OCI-LY3 (cell line): ENCODE measurements at regions not wholly inside any gene's neighbourhood (a gene's known extent, or its start where the extent isn't known, plus 50 kb on each side); places are given as distances from the start of the nearest gene placed in this dataset.

Experiments used
- CTCF ChIP-seq: fragments of 200-600, 300-600 bp; sonication (generic); IDR thresholded peaks from 2 replicates; pipeline ENCODE4 v1.5.1; 2014; ENCODE audit warnings: antibody characterized with exemption, low read length, low read depth
- EZH2phosphoT487 ChIP-seq: fragments of 200-600 bp; shearing (Covaris generic); IDR thresholded peaks from 2 replicates; pipeline ENCODE4 v1.6.1; 2018; ENCODE audit warnings: antibody characterized with exemption, mixed run types, low read depth

DNA sequence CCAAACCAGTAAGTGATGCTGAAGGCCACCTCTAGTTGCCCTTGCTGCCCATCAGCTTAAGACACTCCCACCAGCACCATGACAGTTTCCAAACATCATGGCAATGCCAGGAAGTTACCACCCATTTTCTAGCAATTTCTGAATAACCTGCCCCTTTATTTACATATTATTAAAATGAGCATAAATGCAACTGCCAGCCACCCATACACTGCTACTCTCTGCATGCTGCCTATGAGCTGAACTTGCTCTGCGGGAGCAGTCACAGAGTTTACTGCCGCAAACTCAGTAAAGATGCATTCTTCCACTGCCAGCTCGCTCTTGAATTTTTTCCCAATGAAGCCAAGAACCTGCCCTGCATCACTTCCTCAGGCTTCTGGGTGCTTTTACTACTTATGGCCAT is 212.6 kb downstream of the SH2D4B start:
- TF ChIP-seq CTCF (no peak), EZH2phosphoT487 (no peak)
